GM19463 (cell line): ENCODE measurements at regions not wholly inside any gene's neighbourhood (a gene's known extent, or its start where the extent isn't known, plus 50 kb on each side); places are given as distances from the start of the nearest gene placed in this dataset.
"Not testable (repeated sequence)": the region's sequence is repeated elsewhere in the genome, so short reads cannot be mapped to it uniquely, and the experiment has no call there.

Experiments
- ATAC-seq: cut with Tn5 transposase; IDR thresholded peaks from one replicate; pipeline ENCODE4 v1.9.1; 2021; ENCODE audit warnings: mild to moderate bottlenecking, moderate library complexity; ENCODE audit not compliant: unreplicated experiment

DNA sequence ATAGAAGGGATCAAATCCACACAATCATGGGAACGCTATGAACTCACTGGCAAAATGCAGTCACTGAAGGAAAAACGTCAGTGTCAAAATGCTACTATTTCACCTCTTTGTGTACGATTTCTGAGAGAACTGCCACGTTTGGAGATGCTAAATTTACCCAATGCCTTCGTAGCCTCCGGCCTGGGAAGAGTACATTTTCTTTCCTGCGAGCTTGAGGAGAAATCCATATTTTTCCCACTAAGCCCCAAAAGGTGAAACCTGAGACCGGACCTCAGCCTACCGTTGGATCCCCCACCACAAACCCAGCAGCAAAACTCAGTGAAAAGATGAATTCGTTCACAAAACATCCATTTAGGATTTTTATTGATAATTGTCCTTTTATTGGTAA, 131.7 kb downstream of the GPX5 start:
- ATAC-seq = no peak

DNA sequence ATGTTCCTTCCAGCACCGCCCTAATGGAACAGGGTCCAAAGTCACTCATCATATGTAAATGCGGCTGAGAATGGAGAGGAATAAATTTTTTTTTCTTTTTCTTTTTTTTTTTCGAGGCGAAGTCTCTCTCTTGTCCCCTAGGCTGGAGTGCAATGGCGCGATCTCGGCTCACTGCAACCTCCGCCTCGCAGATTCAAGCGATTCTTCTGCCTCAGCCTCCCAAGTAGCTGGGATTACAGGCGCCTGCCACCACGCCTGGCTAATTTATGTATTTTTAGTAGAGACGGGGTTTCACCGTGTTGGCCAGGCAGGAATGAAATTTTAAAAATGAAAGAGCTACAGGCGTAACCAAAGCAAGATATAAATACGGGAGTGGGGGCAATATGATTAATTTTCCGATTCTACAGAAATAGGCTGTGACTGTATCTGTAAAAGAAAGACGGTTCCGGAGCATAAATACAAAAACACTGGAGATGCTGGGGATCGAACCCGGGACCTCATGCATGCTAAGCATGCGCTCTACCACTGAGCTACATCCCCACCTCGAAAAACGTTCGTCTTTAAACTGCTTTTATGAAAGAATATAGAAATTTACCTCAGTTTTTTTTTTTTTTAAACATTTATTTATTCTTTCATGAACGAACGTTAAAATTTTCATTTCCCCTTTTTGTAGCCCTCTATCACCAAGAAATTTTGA, 132.2 kb downstream of the GPX5 start:
- ATAC-seq = no peak

DNA sequence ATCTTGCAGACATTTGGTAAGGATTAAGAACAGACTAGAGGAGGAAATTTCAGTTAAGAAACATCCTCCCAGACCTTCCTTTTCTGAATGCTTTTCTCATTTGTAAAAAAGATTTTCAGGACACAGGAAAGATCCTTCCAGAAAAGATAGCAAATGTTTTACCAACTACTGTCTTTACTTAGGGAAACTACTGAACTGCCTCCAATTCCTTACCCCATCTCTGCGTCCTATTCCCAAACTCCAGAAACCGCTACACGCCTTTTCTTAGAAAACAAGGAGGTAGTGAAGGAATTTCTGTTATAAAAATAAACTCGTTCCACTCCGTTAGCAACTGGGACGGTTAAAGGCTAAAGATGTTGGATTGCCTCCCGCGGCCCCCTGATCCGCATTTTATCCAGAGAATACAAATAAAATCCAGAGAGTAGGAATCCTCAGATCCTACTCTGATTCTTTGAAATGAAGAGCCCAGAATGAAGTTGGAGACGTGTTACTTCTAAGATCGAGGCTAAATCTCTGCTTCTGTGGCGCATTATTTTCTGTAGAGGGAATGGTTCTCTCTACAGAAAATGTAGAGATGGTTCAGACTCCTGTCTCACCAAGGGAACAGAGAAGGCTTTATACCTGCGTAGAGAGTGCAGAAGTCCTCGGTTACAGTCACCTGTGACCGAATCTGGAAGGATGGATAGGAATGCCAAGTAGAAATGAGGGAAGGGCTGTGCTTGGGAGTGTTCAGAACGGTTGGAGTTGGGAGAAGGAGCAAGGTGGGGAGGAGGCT, 133.0 kb downstream of the GPX5 start:
- ATAC-seq = no peak

DNA sequence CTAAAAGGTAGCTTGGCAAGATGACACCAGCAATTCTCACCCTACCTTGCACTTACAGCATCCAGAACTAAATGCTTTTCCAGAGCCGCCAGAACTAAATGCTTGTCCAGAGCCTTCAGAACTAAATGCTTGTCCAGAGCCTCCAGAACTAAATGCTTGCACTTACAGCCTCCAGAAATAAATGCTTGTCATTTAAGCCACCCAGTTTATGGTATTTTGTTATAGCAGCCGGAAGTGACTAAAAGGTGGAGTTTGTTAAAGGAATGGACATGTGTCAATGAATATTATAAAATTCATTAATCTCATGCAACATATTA, 133.5 kb downstream of the GPX5 start:
- ATAC-seq = no peak

DNA sequence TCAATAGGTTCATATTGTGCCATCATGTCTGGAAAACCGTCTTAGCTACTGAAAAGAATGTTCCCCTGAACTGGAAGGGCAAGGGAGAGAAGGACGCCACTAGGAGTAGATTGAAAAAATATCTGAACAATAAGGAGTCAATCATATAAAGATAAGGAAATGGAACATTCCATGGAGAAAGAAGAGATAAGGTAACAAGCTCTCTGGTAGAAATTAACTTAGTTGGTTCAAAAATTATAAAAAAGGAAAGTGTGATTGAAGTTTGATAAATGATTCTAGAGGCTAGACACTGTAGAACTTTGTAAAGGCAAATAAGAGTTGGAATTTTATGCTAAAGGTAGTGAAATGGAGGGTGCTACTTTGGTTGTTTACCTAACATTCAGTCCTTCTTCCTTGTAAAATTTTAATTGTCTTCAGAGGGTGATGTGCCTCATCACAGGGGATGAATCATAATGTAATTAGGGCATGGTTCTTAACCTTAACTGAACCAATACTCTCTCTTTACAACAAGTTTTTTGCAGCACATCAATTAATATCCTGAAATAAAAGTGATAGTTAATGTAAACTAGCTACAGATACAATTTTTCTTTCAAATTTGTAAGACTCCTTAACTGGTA, 135.5 kb downstream of the GPX5 start:
- ATAC-seq = no peak

DNA sequence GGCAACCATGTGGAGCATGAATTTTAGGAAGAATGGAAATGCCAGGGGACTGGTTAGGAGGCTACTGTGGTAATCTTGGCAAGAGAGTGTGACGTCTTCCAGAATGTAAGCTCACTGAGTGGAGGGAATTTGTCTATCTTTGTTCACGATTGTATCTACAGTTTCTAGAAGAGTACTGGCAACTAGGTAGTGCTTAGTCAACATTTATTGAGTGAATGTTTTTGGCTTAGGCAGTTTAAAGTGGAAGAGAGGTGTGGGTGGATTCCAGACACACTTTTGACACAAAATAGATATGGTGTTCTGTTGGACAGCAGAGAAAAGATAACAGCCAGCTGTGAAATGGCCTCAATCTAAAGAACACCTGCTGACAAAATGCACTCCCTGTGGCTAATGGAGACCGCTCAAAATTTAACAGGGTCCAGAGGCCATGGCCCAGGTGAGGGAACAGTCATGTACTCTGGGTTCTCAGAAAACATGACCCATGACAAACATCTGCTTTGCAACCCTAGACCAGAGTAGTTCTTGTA, 139.3 kb downstream of the GPX5 start:
- no peak for ATAC-seq

DNA sequence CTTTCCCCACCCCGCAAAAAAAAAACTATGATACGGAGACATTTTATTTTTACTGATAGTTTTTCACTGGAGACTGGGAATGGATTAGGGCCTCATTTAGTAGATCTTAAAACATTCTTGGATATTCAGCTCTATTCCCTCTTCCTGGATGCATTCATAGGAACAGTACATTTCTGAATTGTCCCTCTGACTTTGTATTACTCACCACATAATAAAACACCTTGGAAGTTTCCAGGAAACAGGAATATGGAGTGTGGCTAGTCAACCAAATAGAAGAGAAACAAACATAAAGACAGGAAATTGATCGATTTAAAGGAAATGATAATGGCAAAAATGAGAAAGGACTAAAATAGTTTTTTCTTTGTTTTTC, 147.7 kb downstream of the GPX5 start:
- ATAC-seq = no peak

DNA sequence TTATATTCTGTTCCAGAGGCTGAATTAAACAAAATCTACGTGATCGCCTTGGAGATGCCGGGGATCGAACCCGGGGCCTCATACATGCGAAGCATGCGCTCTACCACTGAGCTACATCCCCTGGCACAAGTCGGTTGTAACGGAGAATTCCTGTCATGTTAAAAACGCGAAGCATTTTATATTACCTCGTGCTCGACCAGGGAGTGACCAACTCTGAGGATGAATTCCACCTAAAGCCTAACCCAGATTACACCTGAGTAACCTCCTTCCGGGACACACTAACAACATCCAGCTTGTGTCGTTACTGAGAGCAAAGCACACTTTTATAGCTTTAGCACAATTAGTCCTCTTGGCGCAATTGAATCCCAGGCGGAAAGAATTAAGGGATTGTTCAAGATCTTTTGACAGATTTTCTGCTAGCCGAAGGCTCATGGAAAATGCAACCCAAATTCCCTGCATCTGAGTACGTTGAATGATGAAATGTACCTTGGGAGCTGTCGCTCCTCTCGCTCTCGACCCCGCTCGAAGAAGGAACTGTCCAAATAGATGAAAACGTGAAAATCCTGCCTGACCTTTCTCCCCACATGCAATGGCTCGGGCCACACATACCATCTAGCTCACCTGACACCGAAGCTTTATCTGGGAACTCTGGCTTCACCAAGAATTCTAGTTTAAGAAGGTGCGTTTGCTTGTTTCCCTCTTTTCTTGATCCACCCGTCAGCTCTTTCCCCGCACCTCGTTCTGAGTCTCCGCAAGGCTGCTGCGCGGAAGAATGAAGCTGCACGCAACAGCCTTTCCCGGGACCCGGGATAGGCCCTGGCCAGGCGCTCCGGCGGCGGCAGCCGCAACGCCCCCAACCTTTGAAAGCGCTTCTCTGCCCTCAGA, 148.3 kb downstream of the GPX5 start:
- no peak for ATAC-seq

DNA sequence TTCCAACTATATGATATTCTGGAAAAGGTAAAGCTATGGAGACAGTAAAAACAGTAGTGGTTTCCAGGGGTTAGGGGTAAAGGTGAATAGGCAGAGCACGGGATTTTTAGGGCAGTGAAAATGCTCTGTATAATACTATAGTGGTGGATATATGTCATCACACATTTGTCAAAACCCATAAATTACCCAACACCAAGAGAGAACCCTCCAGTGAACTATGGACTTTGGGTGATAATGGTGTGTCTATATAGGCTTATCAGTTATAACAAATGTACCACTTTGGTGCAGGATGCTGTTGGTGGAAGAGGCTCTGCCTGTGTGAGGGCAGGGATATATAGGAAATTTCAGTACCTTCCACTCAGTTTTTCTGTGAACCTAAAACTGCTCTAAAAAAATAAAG, 149.9 kb downstream of the GPX5 start:
- no peak for ATAC-seq

DNA sequence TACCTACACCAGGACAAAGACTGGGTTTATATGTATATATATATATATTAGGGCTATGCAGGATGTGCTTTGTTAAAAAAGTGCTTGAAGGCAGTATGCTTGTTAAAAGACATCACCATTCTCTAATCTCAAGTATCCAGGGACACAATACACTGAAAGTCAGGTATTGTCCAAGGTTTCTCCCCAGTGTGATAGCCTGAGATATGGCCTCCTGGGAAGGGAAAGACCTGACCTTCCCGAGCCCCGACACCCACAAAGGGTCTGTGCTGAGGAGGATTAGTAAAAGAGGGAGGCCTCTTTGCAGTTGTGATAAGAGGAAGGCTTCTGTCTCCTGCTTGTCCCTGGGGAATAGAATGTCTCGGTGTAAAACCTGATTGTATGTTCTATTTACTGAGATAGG, 156.9 kb downstream of the GPX5 start:
- no peak for ATAC-seq

DNA sequence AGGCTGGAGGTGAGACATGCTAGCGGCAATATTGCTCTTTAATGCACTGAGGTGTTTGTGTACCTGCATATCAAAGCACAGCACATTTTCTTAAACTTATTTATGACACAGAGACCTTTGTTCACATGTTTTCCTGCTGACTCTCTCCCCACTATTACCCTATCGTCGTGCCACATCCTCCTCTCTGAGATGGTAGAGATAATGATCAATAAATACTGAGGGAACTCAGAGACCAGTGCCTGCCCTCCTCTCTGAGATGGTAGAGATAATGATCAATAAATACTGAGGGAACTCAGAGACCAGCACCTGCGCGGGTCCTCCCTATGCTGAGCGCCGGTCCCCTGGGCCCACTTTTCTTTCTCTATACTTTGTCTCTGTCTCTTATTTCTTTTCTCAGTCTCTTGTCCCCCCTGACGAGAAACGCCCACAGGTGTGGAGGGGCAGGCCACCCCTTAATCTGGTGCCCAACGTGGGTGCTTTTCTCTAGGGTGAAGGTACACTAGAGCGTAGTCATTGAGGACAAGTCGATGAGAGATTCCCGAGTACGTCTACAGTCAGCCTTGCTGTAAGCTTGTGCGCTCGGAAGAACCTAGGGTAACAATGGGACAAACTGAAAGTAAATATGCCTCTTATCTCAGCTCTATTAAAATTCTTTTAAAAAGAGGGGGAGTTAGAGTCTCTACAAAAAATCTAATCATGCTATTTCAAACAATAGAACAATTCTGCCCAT, 157.4 kb downstream of the GPX5 start:
- not testable (repeated sequence) for ATAC-seq

DNA sequence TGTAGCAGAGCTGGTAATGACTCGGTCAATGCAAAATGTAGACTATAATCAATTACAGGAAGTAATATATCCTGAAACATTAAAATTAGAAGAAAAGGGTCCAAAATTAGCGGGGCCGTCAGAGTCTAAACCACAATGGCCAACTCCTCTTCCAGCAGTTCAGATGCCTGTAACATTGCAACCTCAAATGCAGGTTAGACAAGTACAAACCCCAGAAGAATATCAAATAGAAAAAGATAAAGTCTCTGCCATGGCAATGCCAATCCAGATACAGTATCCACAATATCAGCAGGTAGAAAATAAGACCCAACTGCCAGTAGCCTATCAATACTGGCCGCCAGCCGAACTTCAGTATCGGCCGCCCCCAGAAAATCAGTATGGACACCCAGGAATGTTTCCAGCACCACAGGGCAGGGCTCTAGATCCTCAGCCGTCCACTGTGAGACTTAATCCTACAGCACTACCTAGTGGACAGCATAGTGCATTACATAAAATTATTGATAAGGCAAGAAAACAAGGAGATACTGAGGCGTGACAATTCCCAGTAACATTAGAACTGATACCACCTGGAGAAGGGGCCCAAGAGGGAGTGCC, 158.4 kb downstream of the GPX5 start:
- ATAC-seq = no peak

DNA sequence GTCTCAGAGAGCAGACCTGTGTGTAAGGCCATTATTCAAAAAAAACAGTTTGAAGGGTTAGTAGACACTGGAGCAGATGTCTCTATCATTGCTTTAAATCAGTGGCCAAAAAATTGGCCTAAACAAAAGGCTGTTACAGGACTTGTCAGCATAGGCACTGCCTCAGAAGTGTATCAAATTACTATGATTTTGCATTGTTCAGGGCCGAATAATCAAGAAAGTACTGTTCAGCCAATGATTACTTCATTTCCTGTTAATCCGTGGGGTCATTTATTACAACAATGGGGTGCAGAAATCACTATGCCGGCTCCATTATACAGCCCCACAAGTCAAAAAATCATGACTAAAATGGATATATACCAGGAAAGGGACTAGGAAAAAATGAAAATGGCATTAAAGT, 160.3 kb downstream of the GPX5 start:
- ATAC-seq = not testable (repeated sequence)

DNA sequence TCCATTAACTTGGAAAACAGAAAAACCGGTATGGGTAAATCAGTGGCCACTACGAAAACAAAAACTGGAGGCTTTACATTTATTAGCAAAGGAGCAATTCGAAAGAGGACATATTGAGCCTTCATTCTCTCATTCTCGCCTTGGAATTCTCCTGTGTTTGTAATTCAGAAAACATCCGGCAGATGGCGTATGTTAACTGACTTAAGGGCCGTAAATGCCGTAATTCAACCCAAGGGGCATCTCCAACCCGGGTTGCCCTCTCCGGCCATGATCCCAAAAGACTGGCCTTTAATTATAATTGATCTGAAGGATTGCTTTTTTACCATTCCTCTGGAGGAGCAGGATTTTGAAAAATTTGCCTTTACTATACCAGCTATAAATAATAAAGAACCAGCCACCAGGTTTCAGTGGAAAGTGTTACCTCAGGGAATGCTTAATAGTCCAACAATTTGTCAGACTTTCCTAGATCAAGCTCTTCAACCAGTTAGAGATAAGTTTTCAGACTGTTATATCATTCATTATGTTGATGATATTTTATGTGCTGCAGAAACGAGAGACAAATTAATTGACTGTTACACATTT, 160.9 kb downstream of the GPX5 start:
- not testable (repeated sequence) for ATAC-seq

DNA sequence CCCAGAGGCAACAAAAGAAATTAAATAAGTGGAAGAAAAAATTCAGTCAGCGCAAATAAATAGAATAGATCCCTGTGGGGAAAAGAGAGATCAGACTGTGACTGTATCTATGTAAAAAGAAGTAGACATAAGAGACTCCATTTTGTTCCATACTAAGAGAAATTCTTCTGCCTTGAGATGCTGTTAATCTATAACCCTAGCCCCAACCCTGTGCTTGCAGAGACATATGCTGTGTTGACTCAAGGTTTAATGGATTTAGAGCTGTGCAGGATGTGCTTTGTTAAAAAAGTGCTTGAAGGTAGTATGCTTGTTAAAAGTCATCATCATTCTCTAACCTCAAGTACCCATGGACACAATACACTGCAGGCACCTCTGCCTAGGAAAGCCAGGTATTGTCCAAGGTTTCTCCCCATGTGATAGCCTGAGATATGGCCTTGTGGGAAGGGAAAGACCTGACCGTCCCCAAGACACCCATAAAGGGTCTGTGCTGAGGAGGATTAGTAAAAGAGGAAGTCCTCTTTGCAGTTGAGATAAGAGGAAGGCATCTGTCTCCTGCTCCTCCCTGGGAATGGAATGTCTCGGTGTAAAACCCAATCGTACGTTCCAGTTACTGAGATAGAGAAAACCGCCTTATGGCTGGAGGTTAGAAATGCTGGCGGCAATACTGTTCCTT, 161.8 kb downstream of the GPX5 start:
- ATAC-seq = not testable (repeated sequence)

DNA sequence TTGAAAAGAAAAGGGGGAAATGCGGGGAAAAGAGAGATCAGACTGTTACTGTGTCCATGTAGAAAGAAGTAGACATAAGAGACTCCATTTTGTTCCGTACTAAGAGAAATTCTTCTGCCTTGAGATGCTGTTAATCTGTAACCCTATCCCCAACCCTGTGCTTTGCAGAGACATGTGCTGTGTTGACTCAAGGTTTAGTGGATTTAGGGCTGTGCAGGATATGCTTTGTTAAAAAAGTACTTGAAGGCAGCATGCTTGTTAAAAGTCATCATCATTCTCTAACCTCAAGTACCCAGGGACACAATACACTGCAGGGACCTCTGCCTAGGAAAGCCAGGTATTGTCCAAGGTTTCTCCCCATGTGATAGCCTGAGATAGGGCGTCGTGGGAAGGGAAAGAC, 166.3 kb downstream of the GPX5 start:
- not testable (repeated sequence) for ATAC-seq

DNA sequence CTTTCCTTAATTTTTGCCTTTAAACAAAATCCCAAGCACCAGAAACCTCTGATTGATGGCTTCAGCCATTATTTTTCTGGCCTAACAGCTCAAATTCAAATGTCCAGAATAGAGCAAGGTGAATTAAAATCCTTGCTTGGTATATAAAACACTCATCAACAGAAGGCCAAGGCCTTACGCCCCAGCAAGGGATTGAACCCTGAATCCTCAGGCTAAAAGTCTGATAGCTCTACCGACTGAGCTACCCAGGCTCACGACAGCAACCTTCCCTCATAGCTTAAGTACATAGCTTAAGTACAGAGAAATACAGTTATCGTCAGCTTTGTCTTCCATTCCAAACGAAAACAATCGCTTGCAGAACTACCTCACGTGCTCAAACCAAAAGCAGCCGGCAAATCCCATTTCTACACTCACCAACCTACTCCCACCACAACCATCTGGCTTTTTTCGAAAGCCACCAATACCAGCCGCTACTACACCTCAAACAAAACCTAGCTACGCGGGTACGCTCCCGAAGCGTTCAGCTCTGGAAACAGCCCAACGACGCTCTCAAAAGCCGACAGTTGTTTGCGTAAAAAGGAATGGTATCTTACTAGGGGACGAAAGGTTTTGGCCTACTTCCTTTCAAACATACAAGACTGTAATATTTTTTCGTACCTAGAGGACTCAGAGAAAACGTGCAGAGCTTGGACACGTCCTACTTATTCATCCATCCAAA, 167.5 kb downstream of the GPX5 start:
- no peak for ATAC-seq

DNA sequence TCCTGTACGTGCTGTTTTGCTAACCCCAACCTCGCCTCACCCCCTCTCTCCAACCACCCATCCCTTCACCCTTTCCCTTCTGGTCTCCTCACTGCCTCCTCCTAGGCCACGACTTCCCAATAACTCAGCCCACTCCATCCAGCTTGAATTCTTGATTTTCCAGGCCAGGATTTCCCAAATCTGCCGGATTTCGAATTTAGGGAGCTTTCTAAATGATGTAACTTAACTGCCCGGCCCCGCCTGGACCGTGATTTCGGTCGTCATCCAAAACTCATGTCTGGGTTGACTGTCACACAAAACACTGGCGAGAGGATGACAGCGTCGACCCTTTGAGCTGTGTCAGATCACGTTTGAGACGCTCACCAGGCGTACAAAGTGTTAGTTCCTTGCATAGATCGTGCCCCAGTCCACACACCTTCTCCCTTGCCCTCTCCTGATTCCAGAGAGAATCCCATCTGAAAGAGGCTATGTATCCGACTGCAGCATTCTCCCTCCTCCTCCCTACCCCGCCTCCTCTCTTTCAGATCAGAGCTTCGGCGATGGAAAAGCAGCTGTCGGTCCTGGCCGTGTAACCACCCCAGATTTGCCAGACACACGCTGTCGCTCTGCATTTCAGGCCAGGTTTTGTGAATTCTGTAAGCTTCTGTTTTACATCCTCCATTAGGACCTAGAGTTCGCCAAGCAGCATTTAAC, 168.2 kb downstream of the GPX5 start:
- no peak for ATAC-seq
